ENCODE measurements at regions not wholly inside any gene's neighbourhood (a gene's known extent, or its start where the extent isn't known, plus 50 kb on each side); places are given as distances from the start of the nearest gene placed in this dataset.

- intact Hi-C loops (cut with micrococcal nuclease) = loop anchor here (5.0 kb wide), 1 partner anchor 53 kb away; the partner anchor contains the start of gene KDM7A
- Histone ChIP-seq H4K20me1 (ENCODE audit: low read length) (no peaks in the 10 kb centered on the region), H3K4me3 (ENCODE audit: low read length) (peak overlapping the region; percentile 72), H2AFZ (ENCODE audit: low read length) (peak overlapping the region; percentile 92), H3K9me3 (ENCODE audit: low read length) (no peaks in the 10 kb centered on the region), H3F3A (ENCODE audit: low read length, unreplicated experiment) (no peaks in the 10 kb centered on the region), H3K36me3 (ENCODE audit: low read depth, low read length) (no peaks in the 10 kb centered on the region), H3K27ac (ENCODE audit: low read length) (no peak overlapping the region), H3K27me3 (ENCODE audit: low read length) (no peaks in the 10 kb centered on the region), H3K4me2 (ENCODE audit: low read length) (peak overlapping the region; percentile 95), H3K79me2 (ENCODE audit: low read length) (no peaks in the 10 kb centered on the region), H3K9me2 (replicated peaks; ENCODE audit: low read length) (no peaks in the 10 kb centered on the region), H3K9ac (ENCODE audit: low read length) (no peak overlapping the region), H3K4me1 (ENCODE audit: insufficient read depth, low read length) (peaks cover 9% of the 10 kb centered on the region)
- ChIA-PET CTCF (no interaction called here), POLR2A (ENCODE audit: unreplicated experiment) (no interaction called here)
- TF ChIP-seq EZH2 (IDR thresholded peaks at IDR 0.05; ENCODE audit: low read length, unreplicated experiment) (no peak), EZH2phosphoT487 (IDR thresholded peaks at IDR 0.05; ENCODE audit: borderline replicate concordance, low read length) (no peak)
- no peak for DNase-seq
- ATAC-seq = no peak
- BruUV-seq (replicated peaks) = no TSS peak
Measured at GRCh38 chr7:140230516-140230860, 53.7 kb upstream of the KDM7A start.

GRCh38 chr7:140229591-140230515 lies 53.1 kb upstream of the KDM7A start:
- DNase-seq (no peak), ATAC-seq (no peak)
- Histone ChIP-seq H3K9ac (ENCODE audit: low read length) (no peak overlapping the region), H3K4me2 (ENCODE audit: low read length) (no peak overlapping the region), H3K27me3 (ENCODE audit: low read length) (no peaks in the 10 kb centered on the region), H3F3A (ENCODE audit: low read length, unreplicated experiment) (no peaks in the 10 kb centered on the region), H3K79me2 (ENCODE audit: low read length) (no peaks in the 10 kb centered on the region), H3K9me3 (ENCODE audit: low read length) (no peaks in the 10 kb centered on the region), H4K20me1 (ENCODE audit: low read length) (no peaks in the 10 kb centered on the region), H3K4me1 (ENCODE audit: insufficient read depth, low read length) (peaks cover 9% of the 10 kb centered on the region), H3K9me2 (replicated peaks; ENCODE audit: low read length) (no peaks in the 10 kb centered on the region), H2AFZ (ENCODE audit: low read length) (no peak overlapping the region), H3K4me3 (ENCODE audit: low read length) (no peak overlapping the region), H3K36me3 (ENCODE audit: low read depth, low read length) (no peaks in the 10 kb centered on the region), H3K27ac (ENCODE audit: low read length) (no peak overlapping the region)
- TF ChIP-seq CTCF (conservative IDR thresholded peaks at IDR 0.05; ENCODE audit: low read depth, low read length) (no peak), EZH2 (IDR thresholded peaks at IDR 0.05; ENCODE audit: low read length, unreplicated experiment) (no peak), EZH2phosphoT487 (IDR thresholded peaks at IDR 0.05; ENCODE audit: borderline replicate concordance, low read length) (no peak)
- CTCF ChIA-PET = no interaction called here
- intact Hi-C loops (cut with micrococcal nuclease) = loop anchor here (5.0 kb wide), 1 partner anchor 53 kb away; the partner anchor contains the start of gene KDM7A
- POLR2A ChIA-PET (ENCODE audit: unreplicated experiment) = no interaction called here
- BruUV-seq (replicated peaks) = no TSS peak

GRCh38 chr7:140229101-140229525 lies 52.3 kb upstream of the KDM7A start:
- Histone ChIP-seq H3K4me3 (ENCODE audit: low read length) (no peak overlapping the region), H3K9ac (ENCODE audit: low read length) (no peak overlapping the region), H4K20me1 (ENCODE audit: low read length) (no peaks in the 10 kb centered on the region), H2AFZ (ENCODE audit: low read length) (no peak overlapping the region), H3K9me3 (ENCODE audit: low read length) (no peaks in the 10 kb centered on the region), H3K9me2 (replicated peaks; ENCODE audit: low read length) (no peaks in the 10 kb centered on the region), H3K27ac (ENCODE audit: low read length) (no peak overlapping the region), H3K79me2 (ENCODE audit: low read length) (no peaks in the 10 kb centered on the region), H3K4me2 (ENCODE audit: low read length) (no peak overlapping the region), H3K36me3 (ENCODE audit: low read depth, low read length) (no peaks in the 10 kb centered on the region), H3K27me3 (ENCODE audit: low read length) (no peaks in the 10 kb centered on the region), H3F3A (ENCODE audit: low read length, unreplicated experiment) (no peaks in the 10 kb centered on the region), H3K4me1 (ENCODE audit: insufficient read depth, low read length) (peaks cover 9% of the 10 kb centered on the region)
- POLR2A ChIA-PET (ENCODE audit: unreplicated experiment) = no interaction called here
- CTCF ChIA-PET = no interaction called here
- TF ChIP-seq EZH2 (IDR thresholded peaks at IDR 0.05; ENCODE audit: low read length, unreplicated experiment) (no peak), EZH2phosphoT487 (IDR thresholded peaks at IDR 0.05; ENCODE audit: borderline replicate concordance, low read length) (no peak), CTCF (conservative IDR thresholded peaks at IDR 0.05; ENCODE audit: low read depth, low read length) (no peak)
- ATAC-seq (no peak), DNase-seq (no peak)
- no TSS peak for BruUV-seq (replicated peaks)
- intact Hi-C loops (cut with micrococcal nuclease) = no loop called here
